ENCODE measurements at regions not wholly inside any gene's neighbourhood (a gene's known extent, or its start where the extent isn't known, plus 50 kb on each side); places are given as distances from the start of the nearest gene placed in this dataset.
"Not testable (repeated sequence)": the region's sequence is repeated elsewhere in the genome, so short reads cannot be mapped to it uniquely, and the experiment has no call there.

DNA sequence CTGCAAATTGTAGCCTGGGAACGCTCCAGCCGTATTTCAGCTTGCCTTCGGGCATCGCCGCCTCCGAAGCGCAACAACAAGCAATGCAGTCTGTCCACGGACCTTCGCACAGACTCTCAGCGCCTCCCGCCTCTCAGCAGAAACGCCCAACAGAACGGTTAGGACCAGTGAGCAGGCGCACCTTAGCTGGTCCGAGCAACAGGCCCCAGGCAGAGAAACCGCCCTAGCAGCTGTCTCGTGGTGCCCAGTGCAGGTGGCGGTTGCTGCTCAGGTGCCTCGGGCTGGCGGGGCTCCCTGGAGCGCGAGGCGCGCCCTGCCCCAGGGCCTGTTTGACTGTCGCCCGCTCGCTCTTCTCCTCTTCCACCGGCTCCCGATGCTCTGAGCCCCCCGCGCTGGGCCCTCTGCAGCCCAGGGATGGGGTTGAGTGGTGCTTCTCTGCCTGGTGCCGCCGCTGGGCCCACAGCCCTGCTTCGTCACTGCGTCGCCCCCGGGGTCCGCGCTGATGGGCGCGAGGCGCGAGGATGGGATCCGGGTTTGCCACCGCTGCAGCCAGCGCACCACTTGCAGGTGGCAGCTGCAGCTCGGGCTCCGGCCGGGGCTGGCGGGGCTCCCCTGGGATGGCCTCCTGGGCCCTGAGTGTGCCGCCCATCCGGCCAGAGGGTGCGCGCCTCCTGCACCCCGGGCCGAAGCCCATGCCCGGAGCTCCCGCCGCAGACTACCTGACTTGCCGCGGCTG, 268.4 kb upstream of the FRG2C start:
- H3K9me3 ChIP-seq (ENCODE audit: control insufficient read depth, low read length), result no peaks in the 10 kb centered on the region
- no peaks in the 10 kb centered on the region for H3K4me1 ChIP-seq (ENCODE audit: control insufficient read depth, insufficient read depth, low read length, poor library complexity, severe bottlenecking)
- H3K36me3 ChIP-seq (ENCODE audit: control insufficient read depth, insufficient read depth, low read length), result no peaks in the 10 kb centered on the region
- no peaks in the 10 kb centered on the region for H3K27me3 ChIP-seq (replicated peaks; ENCODE audit: control insufficient read depth, insufficient read depth, low read length, poor library complexity, severe bottlenecking)
- DNase-seq, result no peak
- H3K27ac ChIP-seq (ENCODE audit: insufficient read depth, low read length, poor library complexity, severe bottlenecking), result no peak overlapping the region
- H3K4me3 ChIP-seq (ENCODE audit: insufficient read depth, low read depth, low read length, poor library complexity, severe bottlenecking), result no peak overlapping the region

DNA sequence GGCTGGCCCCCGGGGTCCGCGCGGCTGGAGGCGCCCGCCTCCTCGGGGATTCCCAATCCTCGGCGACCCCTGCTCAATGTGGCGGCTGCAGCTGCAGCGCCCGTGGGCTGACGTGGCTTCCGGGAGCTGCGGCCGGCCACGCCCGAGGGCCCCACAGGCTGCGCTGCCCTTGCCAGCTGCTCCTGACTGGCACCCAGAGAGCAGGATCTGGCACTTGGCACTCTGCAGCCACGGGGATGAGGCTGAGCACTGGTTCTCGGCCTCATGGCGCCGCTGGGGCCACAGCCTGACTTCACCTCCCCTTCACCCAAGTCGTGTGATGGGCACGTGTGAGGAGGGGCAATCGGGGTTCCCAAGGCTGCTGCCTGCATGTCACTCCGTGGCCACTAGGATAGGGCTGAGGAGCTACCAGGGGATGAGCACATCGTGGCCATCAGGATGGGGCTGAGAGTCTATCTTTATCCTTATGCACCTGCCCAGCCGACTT, 267.8 kb upstream of the FRG2C start:
- H3K9me3 ChIP-seq (ENCODE audit: control insufficient read depth, low read length), result no peaks in the 10 kb centered on the region
- no peaks in the 10 kb centered on the region for H3K4me1 ChIP-seq (ENCODE audit: control insufficient read depth, insufficient read depth, low read length, poor library complexity, severe bottlenecking)
- no peaks in the 10 kb centered on the region for H3K27me3 ChIP-seq (replicated peaks; ENCODE audit: control insufficient read depth, insufficient read depth, low read length, poor library complexity, severe bottlenecking)
- no peaks in the 10 kb centered on the region for H3K36me3 ChIP-seq (ENCODE audit: control insufficient read depth, insufficient read depth, low read length)
- DNase-seq, result no peak
- H3K4me3 ChIP-seq (ENCODE audit: insufficient read depth, low read depth, low read length, poor library complexity, severe bottlenecking), result no peak overlapping the region
- no peak overlapping the region for H3K27ac ChIP-seq (ENCODE audit: insufficient read depth, low read length, poor library complexity, severe bottlenecking)

DNA sequence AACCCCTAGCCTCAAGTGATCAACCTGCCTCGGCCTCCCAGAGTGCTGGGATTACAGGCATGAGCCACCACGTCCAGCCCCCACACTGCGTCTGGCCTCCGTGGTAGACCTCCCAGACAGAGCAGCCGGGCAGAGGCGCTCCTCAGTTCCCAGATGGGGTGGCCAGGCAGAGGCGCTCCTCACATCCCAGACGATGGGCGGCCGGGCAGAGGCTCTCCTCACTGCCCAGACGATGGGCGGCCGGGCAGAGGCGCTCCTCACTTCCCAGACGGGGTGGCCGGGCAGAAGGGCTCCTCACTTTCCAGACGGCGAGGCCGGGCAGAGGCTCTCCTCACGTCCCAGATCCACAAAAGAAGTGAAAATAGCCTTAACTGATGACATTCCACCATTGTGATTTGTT, 266.6 kb upstream of the FRG2C start:
- H3K4me3 ChIP-seq (ENCODE audit: insufficient read depth, low read depth, low read length, poor library complexity, severe bottlenecking); H3K9me3 ChIP-seq (ENCODE audit: control insufficient read depth, low read length); H3K27me3 ChIP-seq (replicated peaks; ENCODE audit: control insufficient read depth, insufficient read depth, low read length, poor library complexity, severe bottlenecking); DNase-seq; H3K4me1 ChIP-seq (ENCODE audit: control insufficient read depth, insufficient read depth, low read length, poor library complexity, severe bottlenecking); H3K36me3 ChIP-seq (ENCODE audit: control insufficient read depth, insufficient read depth, low read length); H3K27ac ChIP-seq (ENCODE audit: insufficient read depth, low read length, poor library complexity, severe bottlenecking): not testable (repeated sequence)

DNA sequence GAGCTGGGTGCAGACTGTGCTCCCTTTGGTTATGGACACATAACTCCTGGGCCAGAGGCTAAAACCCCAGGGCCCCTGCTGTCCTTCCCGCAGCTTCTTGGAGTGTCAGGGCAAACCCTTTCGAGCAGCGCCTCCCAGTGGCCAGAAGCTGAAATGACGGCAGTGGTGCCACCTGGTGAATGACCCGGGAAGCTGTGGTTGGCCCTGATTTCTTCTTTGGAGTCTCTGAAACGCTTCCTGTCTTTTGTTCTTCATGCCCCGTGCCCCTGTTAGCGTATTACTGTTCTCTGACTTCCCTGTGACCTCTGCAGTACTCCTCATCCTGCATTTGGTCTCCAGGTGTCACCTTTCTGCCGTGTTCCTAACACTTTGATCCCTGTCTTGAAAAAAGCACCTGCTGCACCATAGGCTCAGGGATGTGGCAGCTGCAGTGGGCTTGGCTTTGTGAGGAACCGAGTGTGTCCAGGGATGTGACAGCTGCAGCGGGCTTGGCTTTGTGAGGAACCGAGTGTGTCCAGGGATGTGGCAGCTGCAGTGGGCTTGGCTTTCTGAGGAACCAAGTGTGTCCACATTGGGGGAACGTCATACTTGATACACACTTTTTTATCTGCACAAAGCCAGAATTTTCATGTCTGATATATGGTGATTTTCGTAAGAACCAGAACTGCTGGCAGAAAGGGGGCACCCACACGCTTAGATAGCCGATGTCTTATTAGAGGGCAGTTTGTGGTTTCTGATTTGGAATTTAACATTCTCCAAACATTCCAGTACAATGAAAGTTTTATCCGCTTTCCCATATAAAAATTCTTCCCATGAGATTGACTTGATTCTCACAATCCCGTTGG, 241.8 kb upstream of the FRG2C start:
- not testable (repeated sequence) for H3K9me3 ChIP-seq (ENCODE audit: control insufficient read depth, low read length); H3K27me3 ChIP-seq (replicated peaks; ENCODE audit: control insufficient read depth, insufficient read depth, low read length, poor library complexity, severe bottlenecking); H3K36me3 ChIP-seq (ENCODE audit: control insufficient read depth, insufficient read depth, low read length); H3K4me1 ChIP-seq (ENCODE audit: control insufficient read depth, insufficient read depth, low read length, poor library complexity, severe bottlenecking); H3K4me3 ChIP-seq (ENCODE audit: insufficient read depth, low read depth, low read length, poor library complexity, severe bottlenecking); H3K27ac ChIP-seq (ENCODE audit: insufficient read depth, low read length, poor library complexity, severe bottlenecking)
- DNase-seq, result peak in 1 of 3 donors; percentile 25

DNA sequence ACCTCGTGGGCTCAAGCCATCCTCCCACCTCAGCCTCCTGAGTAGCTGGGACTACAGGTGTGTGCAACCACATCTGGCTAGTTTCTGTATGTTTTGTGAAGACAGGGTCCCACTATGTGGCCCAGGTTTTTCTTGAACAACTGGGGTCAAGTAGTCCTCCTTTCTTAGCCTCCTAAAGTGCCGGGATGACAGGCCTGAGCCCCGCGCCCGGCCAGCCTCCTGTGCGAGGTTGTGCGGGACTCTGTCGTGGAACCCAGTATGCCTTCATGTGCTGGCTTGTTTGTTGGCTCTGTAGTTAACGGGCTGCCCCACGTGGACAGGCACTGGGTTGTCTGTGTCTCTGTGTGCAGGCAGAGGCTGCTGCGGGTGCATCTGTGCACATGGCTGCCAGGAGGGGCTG, 238.7 kb upstream of the FRG2C start:
- not testable (repeated sequence) for H3K27ac ChIP-seq (ENCODE audit: insufficient read depth, low read length, poor library complexity, severe bottlenecking); H3K4me3 ChIP-seq (ENCODE audit: insufficient read depth, low read depth, low read length, poor library complexity, severe bottlenecking); H3K36me3 ChIP-seq (ENCODE audit: control insufficient read depth, insufficient read depth, low read length); DNase-seq; H3K4me1 ChIP-seq (ENCODE audit: control insufficient read depth, insufficient read depth, low read length, poor library complexity, severe bottlenecking); H3K9me3 ChIP-seq (ENCODE audit: control insufficient read depth, low read length); H3K27me3 ChIP-seq (replicated peaks; ENCODE audit: control insufficient read depth, insufficient read depth, low read length, poor library complexity, severe bottlenecking)

DNA sequence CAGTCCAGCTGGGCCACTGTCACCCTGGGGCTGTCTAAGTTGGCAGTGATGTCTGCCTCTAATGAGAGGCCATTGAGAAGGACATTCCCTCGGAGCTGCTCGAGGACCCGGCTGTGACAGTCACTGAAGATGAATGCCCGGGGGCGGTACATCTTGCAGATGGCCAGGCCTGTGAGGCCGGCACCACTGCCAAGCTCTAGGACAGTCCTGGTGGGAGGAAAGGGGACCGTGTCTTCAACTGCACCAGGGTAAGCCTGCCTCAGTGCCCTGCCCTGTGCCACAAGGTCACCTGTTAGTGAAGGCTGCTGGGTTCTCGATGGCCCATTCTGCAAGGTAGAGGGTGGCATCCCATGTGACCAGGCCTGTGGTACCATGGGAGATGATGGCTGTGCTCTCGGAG, 236.6 kb upstream of the FRG2C start:
- not testable (repeated sequence) for H3K4me1 ChIP-seq (ENCODE audit: control insufficient read depth, insufficient read depth, low read length, poor library complexity, severe bottlenecking)

DNA sequence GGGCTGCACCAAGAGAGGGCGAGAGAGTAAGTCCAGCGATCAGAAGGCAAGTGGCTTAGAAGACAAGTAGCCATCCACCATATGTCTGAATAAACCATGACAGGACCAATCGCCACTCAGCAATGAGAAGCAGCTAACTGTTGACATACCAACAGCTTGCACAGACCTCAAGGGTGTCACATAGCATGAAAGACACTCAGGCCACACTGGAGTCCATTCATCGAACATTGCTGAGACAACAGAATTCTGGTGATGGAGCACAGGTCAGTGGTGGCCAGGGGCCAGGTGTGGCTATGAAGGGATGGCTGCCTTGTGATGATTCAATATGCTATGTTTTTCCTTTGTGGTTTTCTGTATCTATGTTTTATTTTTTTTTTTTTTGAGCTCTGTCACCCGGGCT, 236.2 kb upstream of the FRG2C start:
- H3K4me3 ChIP-seq (ENCODE audit: insufficient read depth, low read depth, low read length, poor library complexity, severe bottlenecking); H3K36me3 ChIP-seq (ENCODE audit: control insufficient read depth, insufficient read depth, low read length); H3K4me1 ChIP-seq (ENCODE audit: control insufficient read depth, insufficient read depth, low read length, poor library complexity, severe bottlenecking); DNase-seq; H3K27me3 ChIP-seq (replicated peaks; ENCODE audit: control insufficient read depth, insufficient read depth, low read length, poor library complexity, severe bottlenecking); H3K9me3 ChIP-seq (ENCODE audit: control insufficient read depth, low read length); H3K27ac ChIP-seq (ENCODE audit: insufficient read depth, low read length, poor library complexity, severe bottlenecking): not testable (repeated sequence)

More for the DNA sequence above, 236.6 kb upstream of the FRG2C start:
- H3K27me3 ChIP-seq (replicated peaks; ENCODE audit: control insufficient read depth, insufficient read depth, low read length, poor library complexity, severe bottlenecking); H3K9me3 ChIP-seq (ENCODE audit: control insufficient read depth, low read length); H3K36me3 ChIP-seq (ENCODE audit: control insufficient read depth, insufficient read depth, low read length); H3K27ac ChIP-seq (ENCODE audit: insufficient read depth, low read length, poor library complexity, severe bottlenecking); DNase-seq; H3K4me3 ChIP-seq (ENCODE audit: insufficient read depth, low read depth, low read length, poor library complexity, severe bottlenecking): not testable (repeated sequence)

DNA sequence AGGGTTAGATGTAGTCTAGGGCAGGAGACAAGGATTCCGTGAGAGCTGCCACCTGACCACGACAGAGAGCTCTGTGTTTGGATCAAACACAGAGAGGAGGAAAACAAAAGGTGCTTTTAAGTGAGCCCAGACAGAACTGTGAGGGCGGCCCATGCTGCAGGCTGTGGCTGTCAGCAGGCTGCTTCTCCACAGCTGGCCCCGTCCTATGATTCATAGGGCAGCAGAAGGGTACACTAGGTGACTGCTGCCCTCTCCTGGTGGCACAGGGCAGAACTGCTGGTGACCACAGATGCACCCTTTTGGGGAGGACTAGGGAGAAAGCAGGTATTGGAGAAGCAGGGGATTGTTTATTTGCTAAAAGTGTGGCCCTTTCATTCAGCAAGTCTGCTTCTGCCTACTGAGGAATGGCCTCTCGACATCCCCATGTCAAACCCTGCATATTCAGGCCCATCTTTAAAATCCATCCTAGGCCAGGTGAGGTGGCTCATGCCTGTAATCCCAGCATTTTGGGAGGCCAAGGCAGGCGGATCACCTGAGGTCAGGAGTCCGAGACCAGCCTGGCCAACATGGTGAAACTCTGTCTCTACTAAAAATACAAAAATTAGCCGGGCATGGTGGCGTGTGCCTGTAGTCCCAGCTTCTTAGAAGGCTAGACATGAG, 234.4 kb upstream of the FRG2C start:
- not testable (repeated sequence) for H3K27me3 ChIP-seq (replicated peaks; ENCODE audit: control insufficient read depth, insufficient read depth, low read length, poor library complexity, severe bottlenecking); H3K27ac ChIP-seq (ENCODE audit: insufficient read depth, low read length, poor library complexity, severe bottlenecking); H3K36me3 ChIP-seq (ENCODE audit: control insufficient read depth, insufficient read depth, low read length); H3K9me3 ChIP-seq (ENCODE audit: control insufficient read depth, low read length); H3K4me1 ChIP-seq (ENCODE audit: control insufficient read depth, insufficient read depth, low read length, poor library complexity, severe bottlenecking); H3K4me3 ChIP-seq (ENCODE audit: insufficient read depth, low read depth, low read length, poor library complexity, severe bottlenecking)
- peak; percentile 34 to 49 (median 37) for DNase-seq

DNA sequence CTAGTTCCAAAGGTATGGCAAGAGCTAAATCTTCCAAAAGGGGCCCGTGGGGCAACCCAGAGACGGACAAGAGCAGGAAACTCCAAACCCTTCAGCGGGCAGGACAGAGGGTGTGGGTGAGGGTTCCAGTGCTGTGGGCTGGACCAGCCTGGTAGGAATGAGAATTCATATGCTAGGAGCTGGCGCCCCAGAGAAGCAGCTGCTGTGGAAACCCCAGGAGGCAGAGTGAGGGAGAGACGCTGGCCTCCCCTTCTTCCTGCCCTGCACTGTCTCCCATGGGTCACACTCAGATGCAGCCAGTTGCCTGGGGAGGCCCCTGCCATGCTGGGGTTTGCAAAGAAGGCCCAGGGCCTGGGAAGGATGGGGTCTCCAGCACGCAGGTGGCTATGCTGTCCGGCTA, 233.7 kb upstream of the FRG2C start:
- H3K9me3 ChIP-seq (ENCODE audit: control insufficient read depth, low read length); H3K27ac ChIP-seq (ENCODE audit: insufficient read depth, low read length, poor library complexity, severe bottlenecking); H3K36me3 ChIP-seq (ENCODE audit: control insufficient read depth, insufficient read depth, low read length); DNase-seq; H3K4me1 ChIP-seq (ENCODE audit: control insufficient read depth, insufficient read depth, low read length, poor library complexity, severe bottlenecking); H3K27me3 ChIP-seq (replicated peaks; ENCODE audit: control insufficient read depth, insufficient read depth, low read length, poor library complexity, severe bottlenecking); H3K4me3 ChIP-seq (ENCODE audit: insufficient read depth, low read depth, low read length, poor library complexity, severe bottlenecking): not testable (repeated sequence)

DNA sequence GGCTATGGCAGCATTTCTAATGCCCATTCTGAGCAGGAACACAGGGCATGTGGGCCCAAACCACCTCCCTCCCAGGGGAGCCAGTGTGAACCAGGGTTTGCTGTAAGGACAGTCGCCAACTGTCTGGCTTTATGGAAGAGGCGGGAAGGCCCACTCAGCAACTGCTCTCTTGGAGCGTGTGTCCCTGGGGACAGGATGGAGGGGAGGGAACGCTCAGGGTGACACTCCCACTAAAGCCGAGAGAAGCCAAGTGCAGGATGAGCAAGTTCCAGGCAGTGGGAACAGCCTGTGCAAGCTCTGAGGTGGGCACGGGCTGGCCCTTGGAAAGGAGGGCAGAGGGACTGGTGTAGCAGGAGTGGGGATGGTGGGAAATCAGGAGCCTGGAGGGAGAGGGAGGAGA, 233.0 kb upstream of the FRG2C start:
- not testable (repeated sequence) for H3K4me3 ChIP-seq (ENCODE audit: insufficient read depth, low read depth, low read length, poor library complexity, severe bottlenecking); H3K27ac ChIP-seq (ENCODE audit: insufficient read depth, low read length, poor library complexity, severe bottlenecking); H3K9me3 ChIP-seq (ENCODE audit: control insufficient read depth, low read length); DNase-seq; H3K27me3 ChIP-seq (replicated peaks; ENCODE audit: control insufficient read depth, insufficient read depth, low read length, poor library complexity, severe bottlenecking); H3K4me1 ChIP-seq (ENCODE audit: control insufficient read depth, insufficient read depth, low read length, poor library complexity, severe bottlenecking); H3K36me3 ChIP-seq (ENCODE audit: control insufficient read depth, insufficient read depth, low read length)

All from effector memory CD4-positive, alpha-beta T cell (primary cell).